Body of pancreas (tissue), 4 donors: ENCODE measurements at regions not wholly inside any gene's neighbourhood (a gene's known extent, or its start where the extent isn't known, plus 50 kb on each side); places are given as distances from the start of the nearest gene placed in this dataset.

Experiments
- POLR2A ChIP-seq, 3 donors: fragments of 450-650 bp; IDR thresholded peaks; one replicate each; pipeline ENCODE4 v1.6.1; 2016; ENCODE audit warnings: antibody characterized with exemption in 3 of 3, mild to moderate bottlenecking in 2 of 3
- TF ChIP-seq, protein P1 (sequence below), 7 experiments: fragments of 450-650 bp in 4 of 7; fragments of 200-600 bp in 3 of 7; sonication (generic) in 3 of 7; IDR thresholded peaks; one replicate each; pipeline ENCODE4 v1.5.1; 2016 to 2019; ENCODE audit warnings: antibody characterized with exemption in 7 of 7

DNA sequence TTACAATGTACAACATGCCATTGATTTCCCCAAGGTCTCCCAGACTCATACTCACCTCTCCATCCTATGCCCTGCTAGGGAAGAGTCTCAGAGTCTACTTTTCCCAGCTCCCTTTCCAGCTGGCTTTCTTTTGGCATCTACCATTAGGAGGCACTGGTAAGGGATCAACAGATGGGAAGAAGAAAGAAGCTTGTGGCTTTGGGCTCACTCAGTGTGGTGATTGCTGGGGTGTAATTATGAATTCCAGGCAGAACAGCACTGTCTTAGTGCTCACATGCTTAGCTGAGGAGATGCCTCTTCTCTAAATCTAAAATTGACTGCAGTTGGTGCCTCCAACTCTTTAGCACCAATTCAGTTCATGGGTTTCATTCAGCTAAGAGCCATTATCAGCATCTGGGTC, 330.0 kb downstream of the PSAT1 start:
- TF ChIP-seq POLR2A (IDR thresholded peaks at IDR 0.05) = no peak
- TF ChIP-seq, protein P1, sequence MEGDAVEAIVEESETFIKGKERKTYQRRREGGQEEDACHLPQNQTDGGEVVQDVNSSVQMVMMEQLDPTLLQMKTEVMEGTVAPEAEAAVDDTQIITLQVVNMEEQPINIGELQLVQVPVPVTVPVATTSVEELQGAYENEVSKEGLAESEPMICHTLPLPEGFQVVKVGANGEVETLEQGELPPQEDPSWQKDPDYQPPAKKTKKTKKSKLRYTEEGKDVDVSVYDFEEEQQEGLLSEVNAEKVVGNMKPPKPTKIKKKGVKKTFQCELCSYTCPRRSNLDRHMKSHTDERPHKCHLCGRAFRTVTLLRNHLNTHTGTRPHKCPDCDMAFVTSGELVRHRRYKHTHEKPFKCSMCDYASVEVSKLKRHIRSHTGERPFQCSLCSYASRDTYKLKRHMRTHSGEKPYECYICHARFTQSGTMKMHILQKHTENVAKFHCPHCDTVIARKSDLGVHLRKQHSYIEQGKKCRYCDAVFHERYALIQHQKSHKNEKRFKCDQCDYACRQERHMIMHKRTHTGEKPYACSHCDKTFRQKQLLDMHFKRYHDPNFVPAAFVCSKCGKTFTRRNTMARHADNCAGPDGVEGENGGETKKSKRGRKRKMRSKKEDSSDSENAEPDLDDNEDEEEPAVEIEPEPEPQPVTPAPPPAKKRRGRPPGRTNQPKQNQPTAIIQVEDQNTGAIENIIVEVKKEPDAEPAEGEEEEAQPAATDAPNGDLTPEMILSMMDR (IDR thresholded peaks at IDR 0.05) = no peak
